CD4-positive, alpha-beta T cell (primary cell): ENCODE measurements at regions not wholly inside any gene's neighbourhood (a gene's known extent, or its start where the extent isn't known, plus 50 kb on each side); places are given as distances from the start of the nearest gene placed in this dataset.

Source experiments
- ATAC-seq: fragments of 200-7000 bp; cut with Tn5 transposase; one replicate; pipeline ENCODE4 v1.10.0; 2022; ENCODE audit warnings: mild to moderate bottlenecking; ENCODE audit not compliant: poor library complexity
- CTCF ChIA-PET: fragments of 350-600 bp; sonication (Branson Sonifier 250); formaldehyde crosslinking; loops from one replicate; lab custom pipeline; 2021; ENCODE audit warnings: antibody characterized with exemption, inconsistent platforms; lab: Charles Lee
- POLR2A ChIA-PET: fragments of 350-600 bp; sonication (Branson Sonifier 250); formaldehyde crosslinking; loops from one replicate; lab custom pipeline; 2021; ENCODE audit warnings: antibody characterized with exemption, inconsistent platforms; lab: Charles Lee
- DNase-seq, 14 experiments: peaks; one replicate each; pipeline ENCODE4 v3.0.0-alpha.2; 2013 to 2020; ENCODE audit warnings: mixed read lengths in 2 of 14
- H3K27ac ChIP-seq, 2 donors: one replicate each; pipeline versions ENCODE4 v1.5.1 to v1.7.0; 2013; ENCODE audit warnings: low read length in 2 of 2, low read depth in 1 of 2, mild to moderate bottlenecking in 1 of 2
- H3K27me3 ChIP-seq, 2 experiments: 1 replicate in 1 of 2; 2 replicates in 1 of 2; pipeline versions ENCODE4 v1.6.1 to v1.7.0; 2013; ENCODE audit warnings: low read length in 2 of 2, control low read depth in 1 of 2, mild to moderate bottlenecking in 1 of 2, moderate library complexity in 1 of 2; ENCODE audit not compliant: insufficient read depth in 2 of 2, control insufficient read depth in 1 of 2
- H3K36me3 ChIP-seq: one replicate; pipeline ENCODE4 v1.6.1; 2013; ENCODE audit warnings: low read length, control low read depth; ENCODE audit not compliant: insufficient read depth
- H3K4me1 ChIP-seq: one replicate; pipeline ENCODE4 v1.6.1; 2013; ENCODE audit warnings: low read length, control low read depth; ENCODE audit not compliant: insufficient read depth
- H3K4me3 ChIP-seq: one replicate; pipeline ENCODE4 v1.5.1; 2013; ENCODE audit warnings: mild to moderate bottlenecking, low read length, moderate library complexity
- H3K9me3 ChIP-seq, 2 experiments: 1 replicate in 1 of 2; 2 replicates in 1 of 2; pipeline versions ENCODE4 v1.6.1 to v1.7.0; 2013; ENCODE audit warnings: low read length in 2 of 2, mild to moderate bottlenecking in 2 of 2, control low read depth in 1 of 2, moderate library complexity in 1 of 2; ENCODE audit not compliant: control insufficient read depth in 1 of 2, insufficient read depth in 1 of 2
- H3K27ac Mint-ChIP-seq: one replicate; pipeline ENCODE4 v1.8.0; 2020; ENCODE audit warnings: mixed read lengths
- H3K27me3 Mint-ChIP-seq: one replicate; pipeline ENCODE4 v1.8.0; 2021; ENCODE audit warnings: mixed read lengths
- H3K36me3 Mint-ChIP-seq: one replicate; pipeline ENCODE4 v1.8.0; 2021; ENCODE audit warnings: low read depth, mixed read lengths
- H3K4me1 Mint-ChIP-seq: one replicate; pipeline ENCODE4 v1.8.0; 2021; ENCODE audit warnings: low read depth, mixed read lengths
- H3K4me3 Mint-ChIP-seq: one replicate; pipeline ENCODE4 v1.8.0; 2020; ENCODE audit warnings: mild to moderate bottlenecking, mixed read lengths
- H3K9me3 Mint-ChIP-seq: one replicate; pipeline ENCODE4 v1.8.0; 2020; ENCODE audit warnings: mixed read lengths
- CTCF ChIP-seq: fragments of 200-600 bp; IDR thresholded peaks from one replicate; pipeline ENCODE4 v1.8.0; 2022; ENCODE audit warnings: antibody characterized with exemption, mild to moderate bottlenecking
- intact Hi-C, 2 experiments: fragments of 100-400 bp; cut with DNase I in 1 of 2; cut with micrococcal nuclease in 1 of 2; formaldehyde crosslinking; loops; one replicate each; pipeline versions ENCODE4 v1.15.1 to v1.9.0; 2023 to 2025; cut with DNase I, micrococcal nuclease

- Mint-ChIP-seq H3K36me3 (no peaks in the 10 kb centered on the region), H3K27ac (no peak overlapping the region), H3K27me3 (no peaks in the 10 kb centered on the region), H3K4me1 (no peaks in the 10 kb centered on the region), H3K9me3 (peaks cover 12% of the 10 kb centered on the region), H3K4me3 (no peak overlapping the region)
- H3K27ac ChIP-seq, result no peak overlapping the region
- no peaks in the 10 kb centered on the region for H3K27me3 ChIP-seq
- peaks cover 0 to 6% of the 10 kb centered on the region in 2 experiments for H3K9me3 ChIP-seq
- POLR2A ChIA-PET, result no interaction called here
- CTCF ChIA-PET, result no interaction called here
- no peak for DNase-seq
- no peak overlapping the region for H3K4me3 ChIP-seq
- no peak for TF ChIP-seq CTCF
- H3K36me3 ChIP-seq, result no peaks in the 10 kb centered on the region
- no peak for ATAC-seq
- no peaks in the 10 kb centered on the region for H3K4me1 ChIP-seq
- intact Hi-C loops, result no loop called here
Measured at GRCh38 chr3:80116281-80116680, 348.5 kb upstream of the ROBO1 start.

- CTCF ChIA-PET, result no interaction called here
- Histone ChIP-seq H3K27me3 (no peaks in the 10 kb centered on the region), H3K9me3 (peaks cover 0 to 6% of the 10 kb centered on the region in 2 experiments), H3K4me3 (no peak overlapping the region), H3K4me1 (no peaks in the 10 kb centered on the region), H3K27ac (no peak overlapping the region), H3K36me3 (no peaks in the 10 kb centered on the region)
- no peak for TF ChIP-seq CTCF
- Mint-ChIP-seq H3K9me3 (peaks cover 8% of the 10 kb centered on the region), H3K36me3 (no peaks in the 10 kb centered on the region), H3K4me1 (no peaks in the 10 kb centered on the region), H3K27me3 (no peaks in the 10 kb centered on the region), H3K27ac (no peak overlapping the region), H3K4me3 (no peak overlapping the region)
- ATAC-seq (no peak), DNase-seq (no peak)
- intact Hi-C loops, result no loop called here
- POLR2A ChIA-PET, result no interaction called here
Measured at GRCh38 chr3:80114694-80115093, 346.9 kb upstream of the ROBO1 start.

GRCh38 chr3:80113331-80113730 lies 345.5 kb upstream of the ROBO1 start:
- POLR2A ChIA-PET, result no interaction called here

More at GRCh38 chr3:80113331-80113730, 345.5 kb upstream of the ROBO1 start:
- Mint-ChIP-seq H3K27ac (no peak overlapping the region), H3K4me1 (no peaks in the 10 kb centered on the region), H3K9me3 (peaks cover 5% of the 10 kb centered on the region), H3K27me3 (no peaks in the 10 kb centered on the region), H3K4me3 (no peak overlapping the region), H3K36me3 (no peaks in the 10 kb centered on the region)
- no peak for TF ChIP-seq CTCF
- peaks cover 0 to 10% of the 10 kb centered on the region in 2 experiments for H3K9me3 ChIP-seq
- no peaks in the 10 kb centered on the region for H3K36me3 ChIP-seq
- H3K27me3 ChIP-seq, result no peaks in the 10 kb centered on the region
- DNase-seq (no peak), ATAC-seq (no peak)
- H3K27ac ChIP-seq, result no peak overlapping the region
- no peaks in the 10 kb centered on the region for H3K4me1 ChIP-seq
- CTCF ChIA-PET, result no interaction called here
- H3K4me3 ChIP-seq, result no peak overlapping the region
- intact Hi-C loops, result no loop called here
